Prostate gland (tissue), 2 donors: ENCODE measurements at regions not wholly inside any gene's neighbourhood (a gene's known extent, or its start where the extent isn't known, plus 50 kb on each side); places are given as distances from the start of the nearest gene placed in this dataset.
"Not testable (repeated sequence)": the region's sequence is repeated elsewhere in the genome, so short reads cannot be mapped to it uniquely, and the experiment has no call there.

Experiments used
- CTCF ChIP-seq, 4 experiments: fragments of 200-600 bp in 2 of 4; fragments of 450-650 bp in 2 of 4; sonication (generic) in 2 of 4; IDR thresholded peaks; 1 replicate in 3 of 4; 2 replicates in 1 of 4; pipeline ENCODE4 v1.5.1; 2016 to 2019; ENCODE audit warnings: antibody characterized with exemption in 4 of 4, mild to moderate bottlenecking in 2 of 4, moderate library complexity in 2 of 4
- POLR2A ChIP-seq: fragments of 450-650 bp; IDR thresholded peaks from one replicate; pipeline ENCODE4 v1.6.1; 2016; ENCODE audit warnings: antibody characterized with exemption, mild to moderate bottlenecking

- not testable (repeated sequence) for TF ChIP-seq CTCF (IDR thresholded peaks at IDR 0.05); POLR2A
These were observed 238.4 kb downstream of the LRRC70 start for GRCh38 chr5:62817043-62817442.
